GM12874 (cell line): ENCODE measurements at regions not wholly inside any gene's neighbourhood (a gene's known extent, or its start where the extent isn't known, plus 50 kb on each side); places are given as distances from the start of the nearest gene placed in this dataset.

Source experiments
- TF ChIP-seq, protein P1 (sequence below): IDR thresholded peaks from 2 replicates; pipeline ENCODE4 v1.5.1; 2011; ENCODE audit warnings: low read depth, mild to moderate bottlenecking, control low read depth, low read length, moderate library complexity; ENCODE audit not compliant: insufficient read depth

GRCh38 chr21:41665766-41666595 is 100.9 kb downstream of the RIPK4 start:
- TF ChIP-seq, protein P1, sequence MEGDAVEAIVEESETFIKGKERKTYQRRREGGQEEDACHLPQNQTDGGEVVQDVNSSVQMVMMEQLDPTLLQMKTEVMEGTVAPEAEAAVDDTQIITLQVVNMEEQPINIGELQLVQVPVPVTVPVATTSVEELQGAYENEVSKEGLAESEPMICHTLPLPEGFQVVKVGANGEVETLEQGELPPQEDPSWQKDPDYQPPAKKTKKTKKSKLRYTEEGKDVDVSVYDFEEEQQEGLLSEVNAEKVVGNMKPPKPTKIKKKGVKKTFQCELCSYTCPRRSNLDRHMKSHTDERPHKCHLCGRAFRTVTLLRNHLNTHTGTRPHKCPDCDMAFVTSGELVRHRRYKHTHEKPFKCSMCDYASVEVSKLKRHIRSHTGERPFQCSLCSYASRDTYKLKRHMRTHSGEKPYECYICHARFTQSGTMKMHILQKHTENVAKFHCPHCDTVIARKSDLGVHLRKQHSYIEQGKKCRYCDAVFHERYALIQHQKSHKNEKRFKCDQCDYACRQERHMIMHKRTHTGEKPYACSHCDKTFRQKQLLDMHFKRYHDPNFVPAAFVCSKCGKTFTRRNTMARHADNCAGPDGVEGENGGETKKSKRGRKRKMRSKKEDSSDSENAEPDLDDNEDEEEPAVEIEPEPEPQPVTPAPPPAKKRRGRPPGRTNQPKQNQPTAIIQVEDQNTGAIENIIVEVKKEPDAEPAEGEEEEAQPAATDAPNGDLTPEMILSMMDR = no peak

DNA sequence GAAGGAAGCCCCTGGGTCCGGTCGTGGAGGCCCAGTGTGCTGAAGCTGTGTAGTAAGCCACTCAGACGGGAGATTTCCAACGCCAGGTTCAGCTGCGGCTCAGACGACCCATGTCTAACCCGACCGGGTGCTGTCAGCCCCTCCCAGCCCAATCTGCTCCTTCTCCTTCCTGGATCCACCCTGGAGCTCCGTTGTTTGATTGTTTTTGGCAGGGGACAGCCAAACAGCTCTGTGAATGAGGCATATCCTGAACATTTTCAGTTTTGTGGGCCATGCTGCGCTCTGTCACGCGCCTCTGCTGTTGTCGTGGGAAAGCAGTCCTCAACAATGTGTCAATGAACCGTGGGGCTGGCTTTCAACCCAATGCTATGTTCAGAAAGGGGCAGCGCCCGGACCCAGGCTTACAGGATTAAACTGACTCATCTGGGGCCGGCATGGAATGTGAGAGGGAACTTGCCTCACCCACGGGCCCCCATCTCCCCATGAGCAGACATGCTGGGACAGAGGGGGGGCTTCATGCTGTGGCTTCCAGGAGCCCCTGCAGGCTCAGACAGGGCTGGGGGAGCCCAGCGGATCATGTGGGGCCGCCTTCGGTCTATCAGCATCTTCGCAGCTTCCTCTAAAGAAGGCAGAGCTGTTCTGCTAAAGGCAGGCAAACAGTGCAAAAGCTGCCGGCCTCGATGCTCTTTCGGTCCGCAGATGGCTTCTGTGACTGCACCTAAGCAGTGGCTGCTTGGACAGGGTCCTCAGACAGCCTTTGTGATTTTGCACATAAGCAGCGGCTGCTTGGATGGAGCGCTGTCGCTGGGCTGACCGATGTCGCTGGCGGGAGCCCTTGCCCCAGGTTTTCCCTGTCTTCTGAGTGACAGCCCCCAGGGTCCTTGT is 101.7 kb downstream of the RIPK4 start:
- TF ChIP-seq, protein P1 = no peak

GRCh38 chr21:41663805-41664788 is 102.8 kb downstream of the RIPK4 start:
- TF ChIP-seq, protein P1 = no peak

- TF ChIP-seq, protein P1 = no peak
Measured at GRCh38 chr21:41662761-41663160, 104.1 kb downstream of the RIPK4 start.

DNA sequence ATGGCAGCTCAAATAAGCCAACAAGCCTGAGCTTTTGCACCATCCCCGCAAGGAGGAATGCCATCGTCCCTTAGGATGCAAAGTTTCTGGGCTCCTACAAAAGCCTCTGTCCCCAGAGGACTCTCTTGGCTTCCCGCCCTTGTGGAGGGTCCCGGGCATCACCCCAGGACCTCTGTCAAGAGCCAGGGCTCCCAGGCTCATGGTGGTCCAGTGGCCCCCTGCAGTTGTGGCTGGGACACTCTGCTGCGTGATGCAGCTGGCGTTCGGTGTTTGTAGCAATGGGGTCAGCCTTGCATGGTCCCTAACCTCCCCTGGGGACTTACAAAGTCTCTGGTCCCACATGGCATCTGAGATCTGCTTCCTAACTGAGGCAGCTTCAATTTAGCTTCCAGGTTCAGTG is 104.7 kb downstream of the RIPK4 start:
- TF ChIP-seq, protein P1 = no peak

DNA sequence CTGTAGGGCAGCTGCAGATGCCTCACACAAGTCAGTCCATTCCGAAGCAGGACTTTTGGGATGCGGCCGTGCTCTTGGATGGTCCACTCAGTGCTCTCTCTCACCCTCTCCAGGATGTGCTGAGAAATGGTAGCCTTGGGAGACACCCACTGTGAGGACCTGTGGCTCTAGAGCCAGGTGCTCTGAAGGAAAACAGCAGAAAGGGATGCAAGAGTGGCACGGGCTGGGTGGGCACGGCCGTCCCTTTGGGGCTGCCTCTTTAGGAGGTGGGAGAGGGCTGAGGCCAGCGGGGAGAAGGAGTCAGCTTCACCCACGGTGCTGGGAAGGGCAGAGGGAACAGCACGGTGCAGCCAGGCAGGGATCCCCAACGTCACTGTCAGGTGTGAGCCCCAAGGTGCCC is 106.1 kb downstream of the RIPK4 start:
- TF ChIP-seq, protein P1 = no peak
